ENCODE measurements at regions not wholly inside any gene's neighbourhood (a gene's known extent, or its start where the extent isn't known, plus 50 kb on each side); places are given as distances from the start of the nearest gene placed in this dataset.
"Not testable (repeated sequence)": the region's sequence is repeated elsewhere in the genome, so short reads cannot be mapped to it uniquely, and the experiment has no call there.

DNA sequence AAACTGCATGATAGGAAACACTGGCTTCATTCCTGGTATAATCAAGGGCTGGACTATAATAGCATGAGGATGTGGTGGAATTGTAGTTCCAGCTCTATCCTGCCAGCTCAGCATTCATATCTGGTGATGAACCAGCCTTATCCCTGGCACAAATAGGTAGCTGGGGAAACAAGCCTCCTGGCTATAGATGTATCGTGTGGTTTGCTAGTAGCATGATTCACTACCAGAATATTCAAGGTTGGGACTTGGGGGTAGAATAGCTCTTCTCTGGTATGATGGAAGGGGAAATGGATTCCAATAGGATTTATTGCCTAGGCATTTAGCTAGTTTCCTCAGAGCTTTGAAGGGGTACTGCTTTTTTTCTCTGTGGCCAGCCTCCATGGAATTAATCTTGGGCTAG lies 532.8 kb downstream of the FBXO15 start:
- DNase-seq: no peak

DNA sequence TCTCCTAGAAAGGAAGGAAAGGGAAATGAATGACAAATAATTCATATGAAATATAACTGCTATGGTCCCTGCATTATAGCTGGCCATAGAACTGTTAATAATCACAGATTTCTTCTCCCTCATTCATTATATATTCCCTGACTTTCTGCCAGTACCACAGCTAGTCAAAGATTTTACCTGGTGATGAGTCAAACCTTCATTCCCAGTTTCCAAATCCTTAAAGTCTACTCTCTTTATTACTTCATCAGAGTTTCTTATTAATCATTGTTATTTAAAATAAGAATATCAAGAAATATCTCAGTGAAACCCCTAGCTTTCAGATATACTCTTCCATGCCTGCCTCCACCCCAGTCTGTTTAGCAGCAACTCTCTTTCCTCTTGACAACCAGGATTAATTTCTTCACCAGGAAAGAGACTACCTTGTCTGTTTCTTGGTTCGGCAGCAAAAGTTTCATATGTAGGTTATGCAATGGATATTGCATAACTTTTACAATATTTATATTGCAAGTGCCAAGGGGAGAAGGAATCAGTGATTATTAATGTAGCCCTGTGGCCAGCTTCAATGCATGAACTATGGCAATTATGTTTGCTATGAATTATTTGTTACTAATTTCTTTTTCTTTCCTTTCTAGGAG lies 533.8 kb downstream of the FBXO15 start:
- no peak for DNase-seq

DNA sequence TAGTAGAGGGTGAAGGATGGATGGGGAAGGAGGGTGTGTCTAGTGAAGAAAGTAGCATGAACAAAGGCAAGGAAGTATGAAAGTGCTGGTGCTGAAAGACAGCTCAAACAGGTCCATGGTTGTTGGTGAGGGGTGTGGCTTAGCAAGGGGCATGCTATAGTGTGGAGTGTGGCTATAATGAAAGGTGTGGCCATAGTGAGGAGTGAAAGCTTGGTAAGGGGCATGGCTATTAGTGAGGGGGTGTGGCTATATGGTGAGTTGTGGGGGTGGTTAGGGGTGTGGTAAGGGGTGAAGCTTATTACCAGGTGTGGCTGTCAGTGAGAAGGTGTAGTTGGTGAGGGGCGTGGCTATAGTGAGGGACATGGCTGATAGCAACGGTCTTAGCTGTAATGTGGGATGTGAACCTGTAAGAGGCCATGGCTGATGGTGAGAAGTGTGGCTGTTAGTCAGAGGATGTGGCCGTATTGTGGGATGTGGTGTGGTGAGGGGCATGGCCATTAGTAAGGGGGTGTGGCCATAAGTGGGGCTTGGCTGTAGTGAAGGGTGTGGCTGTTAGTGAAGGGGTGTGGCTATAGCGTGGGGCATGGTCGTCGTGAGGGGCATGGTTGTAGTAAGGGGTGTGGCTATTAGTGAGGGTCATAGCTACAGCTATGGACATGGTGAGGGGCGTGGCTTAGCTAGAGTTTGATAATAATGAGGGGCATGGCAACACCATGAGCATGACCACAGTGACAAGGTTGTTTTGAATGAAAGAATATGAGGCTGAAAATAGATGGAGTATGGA lies 549.6 kb downstream of the FBXO15 start:
- no peak for DNase-seq

DNA sequence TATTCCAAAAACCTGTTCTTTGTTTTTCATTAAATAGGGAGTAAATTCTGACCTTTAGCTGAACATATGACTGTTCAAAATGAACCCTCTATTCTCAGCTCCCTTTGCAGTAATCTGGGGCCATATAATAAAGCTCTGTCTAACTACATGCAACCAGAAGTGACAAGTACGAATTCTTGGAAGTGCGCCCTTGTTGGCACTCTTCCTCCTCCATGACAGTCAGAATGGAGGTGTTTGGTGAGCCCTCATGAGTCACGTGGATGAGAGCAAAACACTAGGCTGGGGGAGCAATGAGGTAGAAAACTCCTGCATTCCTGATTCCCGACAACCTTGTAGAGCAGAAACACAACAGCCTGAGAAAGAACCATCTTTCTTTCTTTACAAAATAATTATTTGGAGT lies 552.9 kb downstream of the FBXO15 start:
- DNase-seq: no peak

DNA sequence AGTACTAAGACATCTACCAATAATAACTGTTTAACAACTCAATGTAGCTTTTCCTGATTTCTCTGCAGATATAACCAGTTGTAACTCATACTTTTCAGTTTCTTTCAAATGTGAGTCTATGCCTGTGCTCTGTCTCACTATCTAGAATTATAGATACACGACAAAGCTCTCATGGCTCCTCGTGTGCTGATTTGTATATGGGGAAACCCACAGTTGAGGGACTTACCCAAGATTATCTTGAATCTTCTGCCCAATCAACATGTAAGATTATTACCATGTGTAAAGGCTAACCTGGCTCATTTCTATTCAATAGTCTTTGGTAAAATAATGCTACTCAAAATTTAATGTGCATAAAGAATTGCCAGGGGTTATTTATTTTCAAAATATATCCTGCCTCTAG lies 554.4 kb downstream of the FBXO15 start:
- no peak for DNase-seq

DNA sequence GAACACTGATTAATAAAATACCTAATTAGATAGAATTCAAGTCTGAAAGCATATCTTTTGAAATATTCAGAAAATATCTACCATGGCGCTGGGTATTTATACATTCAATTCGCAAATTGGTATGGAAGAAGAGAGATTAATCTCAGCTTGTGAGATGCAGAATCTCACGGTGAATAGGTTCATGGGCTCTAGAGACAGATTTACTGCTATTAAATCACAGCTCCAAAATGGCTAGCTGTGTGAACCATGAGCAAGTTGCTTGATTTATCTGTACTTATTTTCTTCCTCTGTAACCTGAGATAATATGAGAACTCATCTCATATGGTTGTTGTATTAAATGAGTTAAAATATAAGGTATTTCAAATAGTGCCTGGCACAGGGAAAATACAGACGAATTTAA lies 556.7 kb downstream of the FBXO15 start:
- DNase-seq: no peak

DNA sequence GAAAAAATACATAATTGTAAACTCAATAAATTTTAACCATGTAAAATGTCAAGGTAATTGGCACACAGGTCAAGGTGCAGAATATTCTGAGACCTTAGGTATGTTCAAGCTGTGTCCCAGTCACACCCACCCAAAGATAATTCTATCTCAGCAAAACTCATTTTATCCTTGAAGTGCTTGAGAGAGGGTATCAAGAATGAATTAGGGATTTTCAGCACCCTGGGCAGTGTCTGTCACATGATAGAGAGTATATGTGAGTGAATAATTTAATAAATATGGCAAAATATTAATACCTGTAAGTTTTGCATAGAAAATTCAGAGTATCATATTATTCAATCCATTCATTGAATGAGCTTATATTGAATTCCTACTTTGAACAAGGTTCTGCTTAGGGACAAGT lies 567.9 kb downstream of the FBXO15 start:
- no peak for DNase-seq

DNA sequence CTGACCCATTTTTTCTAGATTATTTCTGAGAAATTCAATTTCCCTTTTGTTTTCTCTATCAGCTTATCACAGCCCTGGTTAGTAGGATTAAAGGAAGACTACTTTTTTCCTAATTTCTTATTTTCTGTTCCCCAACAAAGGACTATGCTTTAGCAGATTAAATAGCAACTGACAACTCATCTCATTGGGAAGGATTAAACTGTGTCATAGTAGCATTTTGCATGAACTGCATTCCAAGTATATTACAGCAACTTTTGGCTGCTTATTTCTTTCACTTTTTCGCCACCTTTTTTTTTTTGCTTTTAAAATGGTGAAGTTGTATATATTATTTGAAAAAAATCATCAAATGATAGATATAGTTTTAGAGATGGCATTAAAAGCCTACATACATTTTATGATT lies 570.3 kb downstream of the FBXO15 start:
- no peak for DNase-seq

DNA sequence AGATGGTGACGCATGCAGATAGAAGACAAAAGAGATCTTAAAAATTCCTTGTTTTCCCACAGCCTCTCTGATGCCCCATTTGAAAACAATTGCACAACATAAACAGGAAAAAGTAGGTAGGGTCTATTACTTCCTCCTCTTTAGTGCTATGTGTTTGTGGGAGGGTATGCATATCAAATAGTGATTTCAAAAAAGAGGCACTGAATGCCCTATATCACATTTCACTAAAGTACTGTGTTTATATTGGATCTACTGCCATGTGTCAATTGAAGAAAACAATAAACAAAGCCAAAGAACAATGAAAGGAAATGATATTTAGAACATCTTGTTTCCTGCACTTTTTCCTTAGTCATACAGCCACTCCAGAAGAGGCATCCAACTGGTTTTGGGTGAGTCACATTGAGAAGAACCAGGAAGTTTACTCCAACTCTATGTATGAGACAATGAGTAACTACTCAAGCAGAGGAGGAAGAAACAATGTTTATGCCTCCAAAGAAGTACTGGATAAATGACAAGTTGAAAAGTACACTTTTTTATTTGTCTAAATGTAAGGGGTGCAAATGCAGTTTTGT lies 583.6 kb downstream of the FBXO15 start:
- DNase-seq: no peak

DNA sequence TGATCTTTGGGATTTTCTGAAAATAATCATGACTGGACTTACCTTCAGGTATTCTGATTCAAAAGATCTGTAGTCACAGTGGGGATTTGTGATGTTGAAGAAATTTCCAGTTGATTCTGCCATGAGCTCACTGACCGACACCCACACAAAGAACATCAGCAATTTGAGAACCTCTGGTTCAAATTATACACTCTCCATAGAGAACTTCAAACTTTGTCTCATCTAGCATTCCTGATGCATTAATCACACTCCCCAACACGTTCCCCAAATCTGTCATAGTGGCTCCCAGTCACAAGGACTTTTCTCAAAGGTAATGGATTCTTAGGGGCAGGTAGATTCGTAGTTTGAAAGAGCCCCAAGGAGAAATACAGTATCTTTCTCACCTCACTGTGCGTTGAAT lies 584.3 kb downstream of the FBXO15 start:
- no peak for DNase-seq

DNA sequence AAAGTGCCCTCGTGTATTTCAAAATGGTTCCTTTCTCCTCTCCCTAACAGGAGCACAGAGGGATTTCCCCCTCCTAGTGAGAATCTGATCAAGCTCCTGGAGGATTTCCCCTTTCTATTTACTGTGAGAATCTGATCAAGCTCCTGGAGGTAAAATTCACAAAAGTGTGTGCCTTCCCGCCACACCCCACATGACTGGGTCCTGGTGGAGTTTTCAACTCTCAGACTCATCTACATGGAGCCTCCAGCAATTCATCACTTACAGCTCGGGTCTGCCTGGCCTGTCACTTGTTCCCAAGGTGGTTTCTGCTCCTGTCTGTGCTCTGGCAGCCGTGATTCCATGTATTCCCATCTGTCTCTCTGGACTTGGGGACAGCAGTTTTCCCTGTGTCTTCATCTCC lies 590.7 kb downstream of the FBXO15 start:
- DNase-seq: no peak

DNA sequence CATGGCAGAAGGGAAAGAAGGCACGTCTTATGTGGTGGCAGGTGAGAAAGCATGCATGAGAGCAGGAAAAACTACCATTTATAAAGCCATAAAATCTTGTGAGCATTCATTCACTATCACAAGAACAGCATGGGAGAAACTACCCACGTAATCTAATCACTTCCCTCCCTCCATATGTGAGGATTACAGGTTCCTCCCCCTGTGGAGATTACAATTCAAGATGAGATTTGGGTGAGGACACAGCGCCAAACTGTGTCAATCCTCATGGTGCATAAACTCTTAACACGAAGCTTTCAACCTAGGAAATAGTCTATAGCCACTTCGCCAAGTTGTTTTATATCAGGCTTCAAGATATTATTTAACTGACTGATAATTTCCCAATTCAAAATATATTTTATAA lies 595.5 kb downstream of the FBXO15 start:
- no peak for DNase-seq

DNA sequence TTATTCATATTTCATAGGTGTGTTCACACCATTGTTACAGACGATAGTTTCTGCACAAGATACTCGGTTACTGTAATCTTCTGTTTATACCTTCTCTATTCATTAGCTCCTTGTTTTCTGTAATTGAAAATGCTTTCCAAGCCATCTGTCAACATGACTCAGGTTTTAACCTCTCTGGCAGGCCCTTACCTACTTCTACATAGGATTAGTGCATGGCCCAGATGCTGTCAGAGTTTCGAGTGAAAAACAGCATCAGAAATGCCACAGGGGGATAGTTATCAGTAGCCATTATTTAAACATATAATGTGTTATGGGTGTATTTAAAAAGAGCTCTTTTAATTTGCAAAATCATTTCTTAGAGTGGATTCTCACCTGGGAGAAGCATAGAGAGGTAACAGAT lies 596.4 kb downstream of the FBXO15 start:
- no peak for DNase-seq

DNA sequence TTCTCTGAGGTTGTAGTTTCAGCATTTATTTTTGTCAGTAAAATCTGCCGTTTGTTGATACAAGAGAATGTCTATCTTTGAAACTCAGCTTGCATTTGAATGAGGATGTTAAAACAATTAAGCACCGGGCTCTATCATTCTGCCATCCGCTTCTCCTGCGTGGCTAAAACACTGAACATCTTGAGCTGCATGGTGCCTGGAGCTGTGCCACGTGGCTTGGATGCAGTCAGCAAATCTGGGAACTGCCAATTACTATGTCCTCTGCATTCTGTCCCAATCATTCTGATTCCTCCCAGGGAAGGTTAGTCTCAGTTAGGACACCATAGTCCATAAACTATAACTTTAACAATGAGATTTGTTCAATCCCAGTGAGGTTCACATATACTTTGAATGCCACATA lies 598.4 kb downstream of the FBXO15 start:
- DNase-seq: no peak

DNA sequence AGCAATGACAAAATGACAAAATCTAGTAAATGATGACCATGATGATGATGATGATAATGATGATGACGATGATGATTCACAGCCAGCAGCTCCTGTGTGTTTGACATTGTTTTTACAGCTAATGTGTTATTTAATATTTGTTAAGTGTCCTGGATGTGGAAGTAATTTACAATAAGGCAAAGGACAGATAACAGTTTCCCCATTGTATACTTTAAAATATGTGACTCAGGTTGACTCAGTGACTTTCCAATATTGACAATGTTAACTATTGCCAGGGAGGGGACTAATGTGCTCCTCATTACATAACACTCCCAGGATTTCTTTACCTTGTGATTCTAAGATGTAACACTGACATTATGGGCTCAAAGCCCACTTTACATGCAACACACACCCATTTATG lies 602.2 kb downstream of the FBXO15 start:
- no peak for DNase-seq

DNA sequence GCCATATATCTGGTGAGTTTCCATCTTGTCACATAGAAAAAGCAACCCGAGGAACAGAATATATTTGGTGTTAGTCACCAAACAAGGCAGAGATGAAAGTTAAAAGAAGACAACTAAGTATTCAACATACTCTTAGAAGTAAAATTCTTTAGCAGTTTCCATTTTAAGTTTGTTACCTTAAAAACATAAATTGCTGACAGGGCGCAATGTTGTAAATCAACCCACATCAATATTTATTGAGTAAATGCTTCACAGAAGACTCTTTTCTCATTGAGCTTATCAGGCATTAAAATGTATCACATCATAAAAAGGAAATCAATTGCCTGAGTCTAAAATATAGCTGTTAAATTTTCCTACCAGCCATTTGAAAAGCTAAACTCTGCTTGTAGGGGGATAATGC lies 603.0 kb downstream of the FBXO15 start:
- DNase-seq: no peak

DNA sequence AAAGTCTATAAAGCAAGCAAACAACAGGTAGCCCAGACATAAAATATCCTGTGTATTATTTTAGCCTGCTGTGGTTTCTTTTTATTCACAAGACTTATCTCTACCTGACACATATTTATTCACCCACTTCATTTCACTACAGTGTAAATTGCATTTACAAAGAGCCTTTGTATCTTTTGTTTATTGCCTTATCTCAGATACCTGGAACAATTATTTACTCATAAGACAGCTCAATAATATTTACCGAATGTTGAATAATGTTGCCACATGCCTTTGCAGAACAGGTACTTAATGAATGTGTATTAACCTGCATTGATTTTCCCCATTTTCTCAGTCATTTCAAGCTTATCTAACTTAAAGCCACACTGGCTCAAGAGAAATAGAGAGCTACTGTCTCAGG lies 603.6 kb downstream of the FBXO15 start:
- no peak for DNase-seq

DNA sequence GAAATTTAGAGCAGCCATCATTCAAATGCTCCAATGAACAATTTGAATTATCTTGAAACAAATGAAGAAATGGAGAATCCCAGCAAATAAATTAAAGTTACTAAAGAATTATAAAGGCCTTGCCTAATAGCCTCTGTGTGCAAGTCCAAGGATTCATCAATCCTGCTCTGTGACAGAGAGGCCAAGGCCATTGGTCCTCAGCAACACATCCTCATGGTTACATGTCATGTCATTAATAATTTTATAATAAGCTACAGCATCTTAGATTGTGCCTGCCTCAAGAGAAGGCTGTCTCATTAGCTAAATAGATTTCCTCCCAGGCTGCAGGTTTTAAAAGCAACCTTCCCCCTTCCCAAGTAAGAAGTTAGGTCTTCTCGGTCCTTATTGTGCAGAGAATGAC lies 611.6 kb downstream of the FBXO15 start:
- DNase-seq: no peak

DNA sequence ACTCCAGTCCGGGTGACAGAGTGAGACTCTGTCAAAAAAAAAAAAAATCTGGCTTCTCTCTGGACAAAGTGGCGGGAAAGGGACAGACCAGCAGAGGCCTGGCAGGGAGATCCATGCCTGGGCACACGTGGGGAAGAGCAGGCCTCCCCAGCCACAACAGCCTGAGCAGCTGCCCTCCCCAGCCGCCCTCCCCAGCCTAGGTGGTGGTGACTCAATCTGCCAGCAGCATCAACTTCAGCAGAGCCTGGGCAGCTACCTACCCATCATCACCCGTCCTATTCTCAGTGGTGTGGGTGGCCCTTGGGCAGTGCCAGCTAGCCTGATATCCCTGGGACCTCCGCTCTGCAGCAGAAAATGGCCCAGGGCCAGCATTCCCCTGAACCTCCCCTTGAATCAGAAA lies 612.4 kb downstream of the FBXO15 start:
- no peak for DNase-seq

DNA sequence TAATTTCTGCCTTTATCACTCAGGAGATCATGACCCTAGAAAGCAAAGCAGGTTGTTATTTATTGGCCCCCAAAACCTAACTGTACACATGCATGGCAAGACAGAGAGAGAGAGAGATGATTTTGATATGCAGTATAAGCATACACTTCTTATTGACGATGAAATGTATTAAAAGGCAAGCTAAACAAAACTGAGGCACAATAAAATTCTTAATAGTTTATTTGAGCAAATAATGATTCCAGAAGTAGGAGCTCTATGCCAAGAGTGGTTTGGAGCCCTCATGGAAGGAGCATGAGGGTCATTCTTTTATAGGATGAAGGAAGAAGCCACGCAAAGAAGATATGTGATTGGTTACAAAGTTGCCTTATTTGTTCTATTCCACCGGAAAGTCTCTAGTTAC lies 616.0 kb downstream of the FBXO15 start:
- no peak for DNase-seq

DNA sequence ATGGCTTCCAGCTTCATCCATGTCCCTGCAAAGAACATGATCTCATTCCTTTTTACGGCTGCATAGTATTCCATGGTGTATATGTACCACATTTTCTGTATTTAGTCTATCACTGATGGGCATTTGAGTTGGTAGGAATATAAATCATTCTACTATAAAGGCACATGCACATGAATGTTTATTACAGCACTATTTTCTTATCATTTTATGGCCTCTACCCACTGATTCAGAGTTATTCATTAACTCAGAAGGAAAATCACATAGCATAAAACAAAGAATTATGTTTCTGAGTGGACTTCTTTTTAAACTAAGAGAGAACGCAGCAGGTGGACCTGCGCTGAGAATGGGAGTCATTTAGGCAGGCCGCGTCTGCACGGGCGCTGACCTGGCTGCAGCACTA lies 619.6 kb downstream of the FBXO15 start:
- no peak for DNase-seq

DNA sequence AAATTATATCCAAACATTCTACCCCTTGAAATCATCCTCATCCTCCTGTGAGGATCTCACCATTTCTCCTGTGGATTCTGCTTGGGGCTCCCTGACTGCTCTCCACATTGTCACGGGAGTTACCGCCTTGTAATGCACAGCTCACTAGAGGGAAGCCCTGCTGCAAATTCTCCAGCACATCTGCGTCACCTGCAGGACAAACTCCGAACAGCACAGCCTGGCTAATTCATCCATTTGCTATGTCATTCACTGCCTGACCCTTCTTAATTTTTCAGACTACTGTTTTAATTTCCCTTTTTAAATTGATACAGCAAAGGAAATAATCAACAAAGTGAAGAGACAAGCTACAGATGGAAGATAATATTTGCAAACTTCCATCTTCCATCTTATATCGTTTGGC lies 627.4 kb downstream of the FBXO15 start:
- DNase-seq: no peak

DNA sequence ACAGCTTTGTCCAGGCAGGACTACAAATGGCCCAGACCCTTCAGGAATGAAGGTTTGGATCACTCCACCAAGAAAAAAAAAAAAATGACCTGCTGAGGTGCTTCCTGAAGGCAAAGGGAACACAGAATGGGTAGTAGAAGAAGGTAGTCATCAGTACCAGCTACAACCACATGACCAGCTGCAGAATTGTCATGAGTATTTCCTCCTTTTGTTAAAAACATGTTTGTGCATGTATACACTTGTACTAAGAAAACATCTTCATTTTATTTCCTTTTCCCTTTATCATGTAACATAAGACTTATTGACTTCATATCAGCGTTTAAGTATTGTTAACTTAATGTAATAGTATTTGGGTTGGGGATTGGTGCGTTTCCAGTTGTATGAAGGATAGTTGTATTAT lies 631.6 kb downstream of the FBXO15 start:
- DNase-seq: not testable (repeated sequence)

DNA sequence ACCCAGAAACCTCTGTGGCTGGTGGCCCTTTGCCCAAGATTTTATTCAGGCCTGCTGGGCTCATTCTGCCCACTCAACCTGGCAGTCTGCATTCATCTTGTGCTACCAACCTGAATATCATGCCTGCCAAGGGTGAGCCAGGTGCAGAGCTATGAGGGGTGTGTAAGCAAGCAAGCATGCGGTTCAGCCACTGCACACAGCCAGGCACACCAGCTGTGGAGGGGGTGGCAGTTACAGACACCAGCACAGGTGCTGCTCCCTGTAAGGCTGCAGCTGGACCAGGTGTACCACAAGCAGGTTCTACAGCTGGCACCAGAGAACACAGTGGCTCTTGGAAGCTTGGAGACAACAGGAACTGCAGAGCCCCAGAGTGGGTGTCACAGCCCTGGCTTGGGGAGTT lies 633.2 kb downstream of the FBXO15 start:
- no peak for DNase-seq

Data from NCI-H2029 (cell line).